GM12892 (cell line): ENCODE measurements at regions not wholly inside any gene's neighbourhood (a gene's known extent, or its start where the extent isn't known, plus 50 kb on each side); places are given as distances from the start of the nearest gene placed in this dataset.

Experiments used
- POLR2A ChIP-seq: IDR thresholded peaks from 2 replicates; pipeline ENCODE4 v1.6.1; 2011; ENCODE audit warnings: low read depth, low read length, control low read depth
- POLR2AphosphoS5 ChIP-seq: IDR thresholded peaks from 2 replicates; pipeline ENCODE4 v1.6.1; 2011; ENCODE audit warnings: low read depth, low read length, control low read depth
- TAF1 ChIP-seq: IDR thresholded peaks from 2 replicates; pipeline ENCODE4 v1.6.1; 2011; ENCODE audit warnings: low read depth, mild to moderate bottlenecking, control low read depth, low read length, borderline replicate concordance

DNA sequence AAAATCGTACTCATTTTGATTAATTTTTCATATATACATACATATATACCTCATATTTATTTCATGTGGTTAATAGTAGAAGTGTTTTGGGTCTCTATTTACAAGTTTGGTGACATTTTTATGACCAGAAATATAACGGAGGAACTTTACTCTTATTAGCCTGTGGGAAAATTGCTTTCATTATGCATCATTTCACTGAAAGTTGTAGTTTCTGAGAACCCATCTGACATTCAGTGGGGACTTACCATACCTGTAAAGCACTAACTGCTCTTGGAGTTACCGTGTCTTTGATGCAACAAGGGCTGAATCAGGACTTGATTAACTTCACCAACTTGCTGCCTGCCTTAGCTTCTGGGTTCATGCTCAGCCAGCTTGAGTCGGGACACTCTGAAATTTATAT is 49.9 kb upstream of the ITPKB start:
- TF ChIP-seq POLR2A (no peak), POLR2AphosphoS5 (no peak), TAF1 (no peak)
